Gastroesophageal sphincter (tissue), 3 donors: ENCODE measurements at regions not wholly inside any gene's neighbourhood (a gene's known extent, or its start where the extent isn't known, plus 50 kb on each side); places are given as distances from the start of the nearest gene placed in this dataset.

Experiments used
- EP300 ChIP-seq: sonication (generic); formaldehyde crosslinking; IDR thresholded peaks from one replicate; pipeline ENCODE4 v1.6.1; 2017; ENCODE audit warnings: antibody characterized with exemption, mild to moderate bottlenecking
- POLR2A ChIP-seq, 2 donors: fragments of 450-650 bp; IDR thresholded peaks; one replicate each; pipeline ENCODE4 v1.6.1; 2017; ENCODE audit warnings: antibody characterized with exemption in 2 of 2, mild to moderate bottlenecking in 2 of 2, moderate library complexity in 1 of 2
- POLR2AphosphoS5 ChIP-seq: sonication (generic); formaldehyde crosslinking; IDR thresholded peaks from one replicate; pipeline ENCODE4 v1.6.1; 2017; ENCODE audit warnings: antibody characterized with exemption
- TF ChIP-seq, protein P1 (sequence below), 4 experiments: fragments of 200-600 bp in 2 of 4; fragments of 450-650 bp in 2 of 4; sonication (generic) in 1 of 4; IDR thresholded peaks; one replicate each; pipeline ENCODE4 v1.5.1; 2017 to 2019; ENCODE audit warnings: antibody characterized with exemption in 4 of 4, mild to moderate bottlenecking in 2 of 4, moderate library complexity in 2 of 4

DNA sequence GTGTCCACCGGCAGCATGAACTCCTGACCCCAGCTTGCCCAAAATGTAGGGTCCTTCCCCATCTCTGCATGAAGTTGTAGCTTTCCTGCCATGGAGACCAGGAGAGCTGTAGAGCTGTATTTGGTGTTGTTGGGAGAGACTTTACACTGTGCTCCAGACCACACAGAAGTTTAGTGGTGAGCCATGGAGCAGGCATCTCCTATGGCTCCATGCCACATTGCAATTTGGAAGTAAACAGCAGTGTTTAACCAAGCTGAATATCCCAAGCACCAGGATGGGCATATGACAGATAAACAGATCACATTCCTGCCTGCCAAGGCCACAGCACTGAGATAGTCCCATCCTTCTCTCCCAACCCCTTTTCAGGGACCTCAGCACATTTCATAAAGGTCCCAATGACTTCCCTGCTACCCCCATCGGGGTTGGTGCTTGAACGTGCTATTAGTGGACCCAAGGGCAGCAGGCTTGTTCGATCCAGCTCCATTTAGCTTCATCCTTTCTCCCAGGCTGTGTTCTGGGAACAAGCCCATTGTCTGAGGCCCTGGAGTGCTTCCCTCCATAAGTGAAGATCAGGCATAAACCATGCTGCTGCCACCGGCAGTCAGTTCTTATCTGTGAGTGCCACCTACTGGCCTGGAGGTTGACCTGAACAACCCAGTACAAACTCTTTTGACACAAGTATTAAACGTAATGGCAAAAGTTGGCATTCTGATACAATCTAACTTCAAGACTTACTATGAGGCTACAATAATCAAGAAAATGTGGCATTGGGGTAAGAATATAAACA, 172.3 kb upstream of the ATXN7L3B start:
- TF ChIP-seq, protein P1, sequence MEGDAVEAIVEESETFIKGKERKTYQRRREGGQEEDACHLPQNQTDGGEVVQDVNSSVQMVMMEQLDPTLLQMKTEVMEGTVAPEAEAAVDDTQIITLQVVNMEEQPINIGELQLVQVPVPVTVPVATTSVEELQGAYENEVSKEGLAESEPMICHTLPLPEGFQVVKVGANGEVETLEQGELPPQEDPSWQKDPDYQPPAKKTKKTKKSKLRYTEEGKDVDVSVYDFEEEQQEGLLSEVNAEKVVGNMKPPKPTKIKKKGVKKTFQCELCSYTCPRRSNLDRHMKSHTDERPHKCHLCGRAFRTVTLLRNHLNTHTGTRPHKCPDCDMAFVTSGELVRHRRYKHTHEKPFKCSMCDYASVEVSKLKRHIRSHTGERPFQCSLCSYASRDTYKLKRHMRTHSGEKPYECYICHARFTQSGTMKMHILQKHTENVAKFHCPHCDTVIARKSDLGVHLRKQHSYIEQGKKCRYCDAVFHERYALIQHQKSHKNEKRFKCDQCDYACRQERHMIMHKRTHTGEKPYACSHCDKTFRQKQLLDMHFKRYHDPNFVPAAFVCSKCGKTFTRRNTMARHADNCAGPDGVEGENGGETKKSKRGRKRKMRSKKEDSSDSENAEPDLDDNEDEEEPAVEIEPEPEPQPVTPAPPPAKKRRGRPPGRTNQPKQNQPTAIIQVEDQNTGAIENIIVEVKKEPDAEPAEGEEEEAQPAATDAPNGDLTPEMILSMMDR (IDR thresholded peaks at IDR 0.05) = no peak
- TF ChIP-seq POLR2A (IDR thresholded peaks at IDR 0.05) = no peak
- TF ChIP-seq EP300 = no peak
- TF ChIP-seq POLR2AphosphoS5 = no peak
